ENCODE measurements at regions not wholly inside any gene's neighbourhood (a gene's known extent, or its start where the extent isn't known, plus 50 kb on each side); places are given as distances from the start of the nearest gene placed in this dataset.

DNA sequence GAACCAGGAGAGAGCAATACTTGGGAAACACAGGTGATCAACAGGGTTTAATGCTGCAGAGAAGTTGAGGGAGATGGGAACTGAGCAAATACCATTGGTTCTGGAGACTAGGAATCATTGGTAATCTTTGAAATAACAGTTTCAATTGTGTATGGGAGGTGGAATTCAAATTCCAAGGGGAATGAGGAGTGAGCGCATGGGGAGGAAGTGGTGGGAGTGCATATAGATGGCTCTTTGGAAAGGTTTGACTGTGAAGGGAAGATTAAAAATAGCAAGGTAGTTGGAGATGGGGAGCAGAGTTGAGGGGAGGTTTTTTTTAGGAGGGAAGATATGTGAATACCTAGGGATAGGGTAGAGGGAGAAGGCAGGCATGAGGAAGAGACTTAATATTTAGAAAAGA lies 51.1 kb upstream of the ROPN1 start:
- peaks cover 17% of the 10 kb centered on the region for H3K36me3 Mint-ChIP-seq (ENCODE audit: low read depth)
- TF ChIP-seq, protein P1, sequence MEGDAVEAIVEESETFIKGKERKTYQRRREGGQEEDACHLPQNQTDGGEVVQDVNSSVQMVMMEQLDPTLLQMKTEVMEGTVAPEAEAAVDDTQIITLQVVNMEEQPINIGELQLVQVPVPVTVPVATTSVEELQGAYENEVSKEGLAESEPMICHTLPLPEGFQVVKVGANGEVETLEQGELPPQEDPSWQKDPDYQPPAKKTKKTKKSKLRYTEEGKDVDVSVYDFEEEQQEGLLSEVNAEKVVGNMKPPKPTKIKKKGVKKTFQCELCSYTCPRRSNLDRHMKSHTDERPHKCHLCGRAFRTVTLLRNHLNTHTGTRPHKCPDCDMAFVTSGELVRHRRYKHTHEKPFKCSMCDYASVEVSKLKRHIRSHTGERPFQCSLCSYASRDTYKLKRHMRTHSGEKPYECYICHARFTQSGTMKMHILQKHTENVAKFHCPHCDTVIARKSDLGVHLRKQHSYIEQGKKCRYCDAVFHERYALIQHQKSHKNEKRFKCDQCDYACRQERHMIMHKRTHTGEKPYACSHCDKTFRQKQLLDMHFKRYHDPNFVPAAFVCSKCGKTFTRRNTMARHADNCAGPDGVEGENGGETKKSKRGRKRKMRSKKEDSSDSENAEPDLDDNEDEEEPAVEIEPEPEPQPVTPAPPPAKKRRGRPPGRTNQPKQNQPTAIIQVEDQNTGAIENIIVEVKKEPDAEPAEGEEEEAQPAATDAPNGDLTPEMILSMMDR (IDR thresholded peaks at IDR 0.05) = no peak
- H3K27ac Mint-ChIP-seq = no peak overlapping the region
- peaks cover 3% of the 10 kb centered on the region for H3K9me3 Mint-ChIP-seq
- H3K4me3 Mint-ChIP-seq = no peak overlapping the region
- no peaks in the 10 kb centered on the region for H3K4me1 Mint-ChIP-seq
- no peak for DNase-seq
- H3K27me3 Mint-ChIP-seq (ENCODE audit: low read depth, poor library complexity) = peaks cover 6% of the 10 kb centered on the region

DNA sequence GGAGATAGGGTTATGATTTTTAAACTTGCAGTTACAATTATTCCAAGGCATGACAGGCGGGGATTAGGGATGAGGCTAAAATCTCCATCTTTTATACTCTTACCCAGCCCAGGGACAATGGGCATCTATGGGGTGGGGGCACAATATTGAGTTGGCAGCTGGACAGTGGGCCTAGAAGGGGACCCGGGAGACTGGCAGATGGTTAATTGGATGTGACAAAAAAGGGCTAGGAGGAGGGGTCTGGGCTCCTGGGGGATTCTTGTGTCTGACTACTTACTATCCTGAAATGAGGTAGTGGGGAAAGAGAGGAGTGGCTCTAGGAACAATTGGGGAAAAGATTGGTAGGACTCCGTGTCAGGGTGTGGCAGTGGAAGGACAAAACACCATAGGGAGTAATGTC lies 53.0 kb upstream of the ROPN1 start:
- Mint-ChIP-seq H3K36me3 (ENCODE audit: low read depth) (peaks cover 19% of the 10 kb centered on the region), H3K4me3 (no peak overlapping the region), H3K4me1 (no peaks in the 10 kb centered on the region), H3K9me3 (peaks cover 3% of the 10 kb centered on the region), H3K27me3 (ENCODE audit: low read depth, poor library complexity) (peaks cover 6% of the 10 kb centered on the region), H3K27ac (no peak overlapping the region)
- TF ChIP-seq, protein P1 (IDR thresholded peaks at IDR 0.05) = no peak
- no peak for DNase-seq

DNA sequence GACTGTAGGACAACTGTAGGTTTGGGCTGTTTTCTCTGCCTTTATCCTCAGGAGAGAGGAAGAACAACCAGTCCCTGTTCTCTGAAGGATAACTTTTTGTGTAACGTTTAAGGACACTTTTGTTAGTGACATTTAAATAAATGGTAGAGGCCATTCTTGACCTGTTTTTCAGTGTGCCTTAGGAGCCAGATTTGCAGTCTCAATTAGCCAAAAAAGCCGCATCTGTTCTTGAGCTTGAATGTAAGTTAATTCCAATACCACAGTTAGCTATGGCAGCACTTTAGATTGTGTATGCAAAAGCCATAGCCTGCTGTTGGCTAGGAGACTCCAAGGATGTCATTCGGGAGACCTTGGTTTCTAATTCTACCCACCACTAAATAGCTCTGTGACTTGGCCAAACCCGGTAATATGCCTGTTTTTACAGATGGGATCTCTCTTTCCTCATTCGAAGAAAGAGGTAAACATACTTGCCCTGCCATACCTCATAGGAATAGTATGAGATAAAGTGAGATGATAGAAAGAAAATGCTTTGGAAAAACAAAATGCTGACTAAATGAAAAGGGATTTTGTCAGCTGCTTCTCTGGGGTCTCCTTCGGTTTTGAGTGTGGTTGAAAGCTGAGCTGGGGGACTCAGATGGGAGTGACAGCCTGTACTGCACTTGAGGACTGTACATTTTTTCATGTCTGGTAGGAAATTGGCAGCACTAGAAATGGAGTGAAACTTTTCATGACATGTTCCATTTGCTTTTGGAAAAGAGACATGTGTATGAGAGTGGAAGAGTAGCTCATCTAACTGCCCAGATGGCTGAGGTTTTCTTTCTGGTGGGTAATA lies 57.3 kb upstream of the ROPN1 start:
- Mint-ChIP-seq H3K27ac (no peak overlapping the region), H3K36me3 (ENCODE audit: low read depth) (peaks cover 25% of the 10 kb centered on the region), H3K4me3 (no peak overlapping the region), H3K4me1 (no peaks in the 10 kb centered on the region), H3K9me3 (peaks cover 3% of the 10 kb centered on the region), H3K27me3 (ENCODE audit: low read depth, poor library complexity) (peaks cover 6% of the 10 kb centered on the region)
- no peak for DNase-seq
- TF ChIP-seq, protein P1 (IDR thresholded peaks at IDR 0.05) = no peak

DNA sequence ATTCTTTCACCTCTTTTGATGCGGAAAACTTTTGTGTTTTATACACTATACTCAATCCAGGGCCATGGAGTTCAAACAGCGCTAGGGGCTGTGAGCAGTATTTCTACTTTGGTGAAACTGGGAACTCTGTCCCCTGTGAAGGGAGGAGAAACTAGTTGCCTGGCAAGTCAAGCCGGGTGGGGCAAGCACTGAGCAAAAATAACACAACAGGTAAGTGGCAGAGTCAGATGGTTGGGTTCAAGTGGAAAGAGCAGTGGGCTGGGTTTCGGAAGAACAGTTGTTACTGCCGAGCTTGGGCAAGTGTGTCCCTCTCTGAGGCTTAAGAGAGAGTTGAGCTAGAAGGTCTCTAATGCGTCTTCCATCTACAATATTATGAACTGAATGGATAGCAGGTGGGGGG lies 59.7 kb upstream of the ROPN1 start:
- no peak overlapping the region for H3K4me3 Mint-ChIP-seq
- H3K36me3 Mint-ChIP-seq (ENCODE audit: low read depth) = peaks cover 17% of the 10 kb centered on the region
- H3K27ac Mint-ChIP-seq = no peak overlapping the region
- H3K4me1 Mint-ChIP-seq = peaks cover 15% of the 10 kb centered on the region
- H3K27me3 Mint-ChIP-seq (ENCODE audit: low read depth, poor library complexity) = no peaks in the 10 kb centered on the region
- peaks cover 3% of the 10 kb centered on the region for H3K9me3 Mint-ChIP-seq
- TF ChIP-seq, protein P1 (IDR thresholded peaks at IDR 0.05) = no peak
- no peak for DNase-seq

DNA sequence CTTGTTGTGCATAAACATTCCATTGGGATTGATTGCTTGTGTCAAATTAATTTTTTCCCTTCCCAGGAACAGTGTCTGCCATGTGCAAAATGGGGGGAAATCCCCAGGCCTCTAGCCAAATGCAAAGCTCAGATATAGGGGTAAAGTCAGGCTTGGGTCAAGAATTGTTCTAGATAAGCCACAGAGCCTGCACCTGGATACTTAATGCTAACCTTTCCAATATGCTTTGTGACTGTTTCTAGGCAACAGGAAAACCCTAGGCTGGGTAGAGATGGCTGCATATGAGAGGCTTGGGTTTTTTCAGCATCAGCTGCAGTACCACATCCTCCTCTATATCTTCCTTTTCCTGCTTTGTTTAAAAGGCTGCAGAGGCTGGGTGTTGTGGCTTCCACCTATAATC lies 61.9 kb upstream of the ROPN1 start:
- no peak overlapping the region for H3K4me3 Mint-ChIP-seq
- peaks cover 19% of the 10 kb centered on the region for H3K9me3 Mint-ChIP-seq
- no peak overlapping the region for H3K27ac Mint-ChIP-seq
- peaks cover 27% of the 10 kb centered on the region for H3K36me3 Mint-ChIP-seq (ENCODE audit: low read depth)
- no peak for DNase-seq
- peaks cover 23% of the 10 kb centered on the region for H3K4me1 Mint-ChIP-seq
- H3K27me3 Mint-ChIP-seq (ENCODE audit: low read depth, poor library complexity) = no peaks in the 10 kb centered on the region
- TF ChIP-seq, protein P1 (IDR thresholded peaks at IDR 0.05) = no peak

DNA sequence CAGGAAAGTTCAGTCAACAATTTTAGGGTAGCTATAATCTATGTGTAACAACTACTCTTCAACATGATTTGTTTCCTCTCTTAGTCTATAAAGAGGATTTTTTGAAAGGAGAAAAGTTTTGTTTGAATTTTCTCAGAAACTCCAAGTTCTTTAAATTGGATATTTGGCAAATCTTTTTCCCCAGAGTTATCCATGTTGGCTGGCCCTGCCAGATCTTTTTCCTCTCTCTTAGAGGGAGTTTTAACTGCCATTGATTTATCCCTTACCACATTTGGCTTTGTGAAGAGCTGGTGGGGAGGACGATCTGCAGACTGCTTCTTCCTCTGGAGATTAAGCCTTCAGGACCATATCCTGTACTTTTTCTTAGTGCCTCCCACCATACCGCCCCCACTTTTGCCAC lies 64.9 kb upstream of the ROPN1 start:
- H3K36me3 Mint-ChIP-seq (ENCODE audit: low read depth) = peaks cover 27% of the 10 kb centered on the region
- peaks cover 5% of the 10 kb centered on the region for H3K27me3 Mint-ChIP-seq (ENCODE audit: low read depth, poor library complexity)

More for the DNA sequence above, 64.9 kb upstream of the ROPN1 start:
- no peak overlapping the region for H3K27ac Mint-ChIP-seq
- H3K4me1 Mint-ChIP-seq = peaks cover 23% of the 10 kb centered on the region
- H3K4me3 Mint-ChIP-seq = no peak overlapping the region
- TF ChIP-seq, protein P1 (IDR thresholded peaks at IDR 0.05) = no peak
- peaks cover 21% of the 10 kb centered on the region for H3K9me3 Mint-ChIP-seq
- no peak for DNase-seq

Data from nephron progenitor cell (in vitro differentiated cells).